Coronary artery (tissue), 2 donors: ENCODE measurements at regions not wholly inside any gene's neighbourhood (a gene's known extent, or its start where the extent isn't known, plus 50 kb on each side); places are given as distances from the start of the nearest gene placed in this dataset.
A peak's percentile ranks its signal among the peaks of the same experiment; 100 is the strongest.
"Not testable (repeated sequence)": the region's sequence is repeated elsewhere in the genome, so short reads cannot be mapped to it uniquely, and the experiment has no call there.

ENCODE experiments used
- DNase-seq: peaks from one replicate; pipeline ENCODE4 v3.0.0-alpha.2; 2017; ENCODE audit warnings: low spot score
- H3K27ac ChIP-seq, 2 donors: fragments of 200-600 bp; sonication (generic); one replicate each; pipeline ENCODE4 v1.5.1; 2016 to 2019
- H3K4me3 ChIP-seq: fragments of 200-600 bp; sonication (generic); 2 replicates; pipeline ENCODE4 v1.5.1; 2016; ENCODE audit warnings: mild to moderate bottlenecking, moderate library complexity
- TF ChIP-seq, protein P1 (sequence below): fragments of 200-600 bp; sonication (generic); IDR thresholded peaks from one replicate; pipeline ENCODE4 v1.5.1; 2019; ENCODE audit warnings: antibody characterized with exemption

DNA sequence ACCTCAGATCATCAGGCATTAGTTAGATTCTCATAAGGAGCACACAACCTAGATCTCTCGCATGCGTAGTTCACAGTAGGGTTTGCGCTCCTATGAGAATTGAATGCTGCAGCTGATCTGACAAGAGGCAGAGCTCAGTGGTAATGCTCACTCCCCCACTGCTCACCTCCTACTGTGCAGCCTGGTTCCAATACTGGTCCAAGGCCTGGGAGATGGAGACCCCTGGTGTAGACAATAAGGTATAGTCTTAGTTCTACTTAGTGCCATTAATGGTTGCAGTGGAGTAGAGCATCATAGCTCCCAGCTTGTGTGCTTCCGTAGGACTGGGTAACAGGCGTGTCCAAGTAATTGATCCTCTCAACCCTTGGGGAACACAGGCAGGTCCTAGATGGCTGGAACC, 70.4 kb upstream of the ANKRD55 start:
- no peak overlapping the region for H3K4me3 ChIP-seq
- no peak for DNase-seq
- H3K27ac ChIP-seq: no peak overlapping the region
- TF ChIP-seq, protein P1, sequence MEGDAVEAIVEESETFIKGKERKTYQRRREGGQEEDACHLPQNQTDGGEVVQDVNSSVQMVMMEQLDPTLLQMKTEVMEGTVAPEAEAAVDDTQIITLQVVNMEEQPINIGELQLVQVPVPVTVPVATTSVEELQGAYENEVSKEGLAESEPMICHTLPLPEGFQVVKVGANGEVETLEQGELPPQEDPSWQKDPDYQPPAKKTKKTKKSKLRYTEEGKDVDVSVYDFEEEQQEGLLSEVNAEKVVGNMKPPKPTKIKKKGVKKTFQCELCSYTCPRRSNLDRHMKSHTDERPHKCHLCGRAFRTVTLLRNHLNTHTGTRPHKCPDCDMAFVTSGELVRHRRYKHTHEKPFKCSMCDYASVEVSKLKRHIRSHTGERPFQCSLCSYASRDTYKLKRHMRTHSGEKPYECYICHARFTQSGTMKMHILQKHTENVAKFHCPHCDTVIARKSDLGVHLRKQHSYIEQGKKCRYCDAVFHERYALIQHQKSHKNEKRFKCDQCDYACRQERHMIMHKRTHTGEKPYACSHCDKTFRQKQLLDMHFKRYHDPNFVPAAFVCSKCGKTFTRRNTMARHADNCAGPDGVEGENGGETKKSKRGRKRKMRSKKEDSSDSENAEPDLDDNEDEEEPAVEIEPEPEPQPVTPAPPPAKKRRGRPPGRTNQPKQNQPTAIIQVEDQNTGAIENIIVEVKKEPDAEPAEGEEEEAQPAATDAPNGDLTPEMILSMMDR: no peak

DNA sequence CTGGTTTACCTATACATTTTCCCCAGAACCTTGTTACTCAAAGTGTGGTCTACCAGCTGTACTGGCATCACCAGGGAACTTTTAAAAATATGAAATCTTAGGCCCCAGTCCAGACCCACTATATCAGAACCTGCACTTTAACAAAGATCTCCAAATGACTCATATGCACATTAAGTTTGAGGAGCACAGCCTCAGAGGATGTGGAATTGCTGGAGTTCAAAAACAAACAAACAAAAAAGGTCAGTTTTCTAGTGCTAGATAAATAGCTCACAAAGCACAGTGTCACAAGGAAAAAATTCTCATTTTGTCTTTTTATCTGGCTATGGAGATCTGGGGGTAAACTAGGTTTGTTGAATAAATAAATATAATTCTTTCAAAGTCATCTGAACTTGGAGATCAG, 68.9 kb upstream of the ANKRD55 start:
- DNase-seq: no peak
- Histone ChIP-seq H3K4me3 (no peak overlapping the region), H3K27ac (no peak overlapping the region)
- TF ChIP-seq, protein P1: no peak

DNA sequence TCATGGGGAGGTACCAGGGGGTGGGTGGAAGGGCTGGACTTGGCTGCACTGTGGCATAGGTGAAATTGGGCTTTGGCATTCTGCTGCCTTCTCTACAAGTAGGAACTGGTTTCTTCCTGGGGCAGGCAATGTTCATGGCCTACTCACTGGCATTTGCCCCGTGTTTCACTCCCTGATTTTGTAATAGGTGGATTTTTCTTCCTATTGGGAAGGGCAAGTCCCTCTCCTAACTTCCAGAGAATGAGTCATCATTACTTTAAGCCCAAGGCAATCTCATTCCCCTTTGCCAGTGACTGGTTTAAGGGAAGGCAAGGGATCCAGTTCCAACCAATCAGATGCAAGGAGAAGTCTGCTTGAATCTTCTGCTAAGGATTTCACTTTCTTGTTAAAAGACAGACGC, 67.9 kb upstream of the ANKRD55 start:
- TF ChIP-seq, protein P1: no peak
- no peak overlapping the region for H3K27ac ChIP-seq
- DNase-seq: no peak
- H3K4me3 ChIP-seq: no peak overlapping the region

DNA sequence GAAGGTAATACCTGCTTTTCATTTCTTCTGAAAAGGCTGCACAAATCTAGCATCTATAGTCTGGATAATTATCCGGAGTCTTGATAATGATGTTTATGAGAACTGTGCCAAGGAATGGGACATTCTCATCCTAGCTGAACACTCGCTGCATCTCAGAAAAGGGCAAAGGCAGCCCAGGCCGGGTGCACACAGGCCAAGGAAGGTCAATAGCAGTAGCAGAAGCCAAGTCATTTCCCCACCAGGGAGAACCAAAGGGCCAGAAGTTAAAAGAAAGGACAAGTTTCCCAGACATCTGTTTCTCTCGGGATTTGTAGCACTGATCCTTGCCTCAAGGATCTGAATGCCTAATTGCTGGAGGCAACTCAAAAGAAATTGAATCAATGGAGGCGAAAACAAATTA, 66.1 kb upstream of the ANKRD55 start:
- Histone ChIP-seq H3K27ac (no peak overlapping the region), H3K4me3 (no peak overlapping the region)
- TF ChIP-seq, protein P1: no peak
- no peak for DNase-seq

DNA sequence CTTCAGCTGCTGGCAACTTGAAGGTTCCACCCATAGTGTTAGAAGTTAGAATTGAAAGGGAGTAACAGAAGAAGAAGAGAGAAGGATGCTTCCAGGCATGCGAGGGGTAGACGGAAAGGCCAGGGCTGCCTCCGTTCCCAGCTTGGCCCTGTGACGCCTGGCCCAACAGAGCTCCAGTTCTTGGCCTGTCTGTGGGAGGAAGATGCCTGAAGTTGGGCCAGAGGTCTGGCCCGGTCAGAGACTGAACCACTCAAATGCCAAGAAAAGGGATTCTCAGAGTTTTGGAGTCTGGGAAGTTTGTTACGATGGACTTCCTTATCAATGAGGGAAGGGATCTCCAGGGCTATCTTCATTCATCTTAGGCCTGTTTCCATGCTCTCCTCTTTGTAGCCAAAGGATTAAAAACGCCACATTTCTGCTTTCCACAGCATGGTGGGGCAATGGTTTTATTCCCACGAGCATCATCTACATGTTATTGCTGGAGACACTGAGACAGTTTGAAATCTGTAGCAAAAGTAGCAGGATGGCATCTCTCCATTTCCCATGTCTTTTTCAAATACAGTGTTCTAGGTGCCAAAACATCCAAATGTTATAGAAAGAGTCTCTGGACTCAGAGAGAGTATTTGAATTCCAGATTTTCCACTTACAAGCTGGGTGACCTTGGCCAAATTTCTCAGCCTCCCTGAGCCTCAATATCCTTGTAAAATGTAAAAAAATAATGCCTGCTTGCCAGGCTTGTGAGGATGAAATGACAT, 65.4 kb upstream of the ANKRD55 start:
- TF ChIP-seq, protein P1: no peak
- DNase-seq: no peak
- no peak overlapping the region for H3K4me3 ChIP-seq
- peak overlapping the region in 1 of 2 donors; percentile 32 for H3K27ac ChIP-seq

DNA sequence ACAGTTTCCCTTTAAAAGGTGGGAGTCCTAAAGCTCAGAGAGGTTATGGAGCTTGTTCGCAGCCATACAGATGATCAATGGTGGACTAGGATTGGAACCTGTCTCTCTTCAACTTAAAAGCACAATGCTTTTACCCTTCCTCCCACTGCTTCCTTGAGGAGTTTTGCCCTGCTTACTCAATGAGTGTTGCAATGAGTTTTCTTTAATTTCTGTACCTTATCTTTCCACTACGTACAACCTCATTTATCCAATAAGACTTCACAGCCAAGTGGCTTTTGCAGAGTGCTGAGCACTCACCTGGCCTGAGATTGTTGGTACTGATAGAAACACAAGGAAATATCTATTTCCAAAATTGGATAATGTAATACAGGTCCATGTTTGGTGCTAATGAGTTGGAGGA, 64.7 kb upstream of the ANKRD55 start:
- no peak overlapping the region for H3K27ac ChIP-seq
- TF ChIP-seq, protein P1: no peak
- no peak overlapping the region for H3K4me3 ChIP-seq
- no peak for DNase-seq

DNA sequence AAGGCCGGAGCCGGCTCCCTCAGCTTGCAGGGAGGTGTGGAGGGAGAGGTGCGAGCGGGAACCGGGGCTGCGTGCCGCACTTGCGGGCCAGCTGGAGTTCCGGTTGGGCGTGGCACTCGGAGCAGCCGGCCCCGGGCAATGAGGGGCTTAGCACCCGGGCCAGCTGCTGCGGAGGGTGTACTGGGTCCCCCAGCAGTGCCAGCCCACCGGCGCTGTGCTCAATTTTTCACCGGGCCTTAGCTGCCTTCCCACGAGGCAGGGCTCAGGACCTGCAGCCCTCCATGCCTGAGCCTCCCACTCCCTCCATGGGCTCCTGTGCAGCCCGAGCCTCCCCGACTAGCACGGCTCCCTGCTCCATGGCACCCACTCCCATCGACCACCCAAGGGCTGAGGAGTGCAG, 62.2 kb upstream of the ANKRD55 start:
- H3K27ac ChIP-seq, DNase-seq, H3K4me3 ChIP-seq: not testable (repeated sequence)
